Stimulated activated CD8-positive, alpha-beta memory T cell treated with anti-CD3 and anti-CD28 coated beads, Interleukin-15, amount 100 ng/mL, for 4 hours (primary cell): ENCODE measurements at regions not wholly inside any gene's neighbourhood (a gene's known extent, or its start where the extent isn't known, plus 50 kb on each side); places are given as distances from the start of the nearest gene placed in this dataset.
"Not testable (repeated sequence)": the region's sequence is repeated elsewhere in the genome, so short reads cannot be mapped to it uniquely, and the experiment has no call there.

Source experiments
- DNase-seq, 2 donors: peaks; one replicate each; pipeline ENCODE4 v3.0.0-alpha.2; 2020; ENCODE audit warnings: low read depth in 2 of 2

DNA sequence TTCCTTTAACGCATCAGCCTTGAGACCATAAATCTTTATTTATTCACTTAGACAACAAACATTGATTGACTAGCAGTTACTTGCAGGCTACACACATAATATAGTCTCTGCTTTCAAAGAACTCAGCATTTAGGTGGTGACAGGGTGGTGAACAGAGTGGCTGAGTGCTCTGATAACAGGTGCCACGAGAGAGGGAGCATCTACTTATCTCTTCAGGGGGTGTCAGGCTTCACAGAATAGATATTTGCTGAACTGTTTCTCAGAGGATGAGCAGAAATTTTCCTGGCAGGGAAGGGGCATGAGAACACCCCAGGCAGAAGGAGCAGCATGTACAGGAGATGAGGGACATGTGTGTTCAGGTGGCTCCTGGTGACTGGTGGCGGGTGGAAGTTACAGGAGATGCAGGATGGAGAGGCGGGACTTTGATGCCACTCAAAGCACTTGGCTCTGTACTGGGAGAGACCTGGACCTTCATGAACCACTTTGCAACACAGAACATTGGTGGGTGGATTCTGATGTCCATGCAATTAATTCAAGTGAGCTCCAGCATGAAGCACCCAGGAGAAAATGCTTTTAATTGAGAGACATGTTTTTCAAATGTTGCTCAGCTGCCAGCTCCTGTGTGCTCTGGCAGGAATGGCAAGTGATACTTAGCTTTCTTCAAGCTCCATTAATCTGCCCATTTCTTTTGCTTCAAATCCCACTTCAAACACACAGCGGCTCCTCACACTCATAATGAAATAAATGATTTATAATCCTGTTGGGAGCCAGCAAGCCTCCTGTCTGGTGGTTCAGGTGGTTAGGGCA lies 248.9 kb downstream of the MYCN start:
- no peak for DNase-seq

DNA sequence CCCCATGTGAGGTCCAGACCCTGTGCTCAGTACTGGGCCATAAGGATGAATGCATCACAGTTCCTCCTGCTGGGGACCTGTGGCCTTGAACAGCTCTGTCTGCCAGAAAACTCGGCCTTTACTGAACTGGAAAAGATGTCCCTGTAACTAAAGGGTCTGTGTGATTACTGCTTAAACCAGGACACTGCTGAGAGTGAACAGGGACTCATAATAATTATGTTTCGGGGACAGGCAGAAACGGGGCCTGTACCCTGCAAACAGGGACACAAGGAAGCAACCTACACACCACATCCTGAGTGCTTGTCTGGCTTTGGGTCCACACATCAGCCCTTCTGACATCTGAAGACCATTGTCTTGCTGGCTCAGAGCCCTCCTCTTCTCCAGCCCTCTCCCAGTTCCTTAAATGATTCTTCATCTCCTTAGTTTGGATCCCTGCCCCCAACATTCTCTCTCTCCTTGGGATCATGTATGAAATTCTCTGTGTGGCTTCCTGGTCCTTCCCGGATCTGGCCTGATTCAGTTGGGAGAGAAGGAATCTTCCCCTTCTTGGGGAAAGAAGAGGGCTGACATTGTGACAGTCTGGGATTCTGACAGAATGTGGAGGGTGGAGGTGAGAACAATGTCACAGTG lies 248.0 kb downstream of the MYCN start:
- no peak for DNase-seq

GRCh38 chr2:16187482-16187817 lies 247.1 kb downstream of the MYCN start:
- no peak for DNase-seq

- DNase-seq = no peak
Measured at GRCh38 chr2:16186661-16187481, 246.5 kb downstream of the MYCN start.

- no peak for DNase-seq
Measured at GRCh38 chr2:16185801-16186272, 245.5 kb downstream of the MYCN start.

GRCh38 chr2:16184945-16185660 lies 244.8 kb downstream of the MYCN start:
- no peak for DNase-seq

- no peak for DNase-seq
Measured at GRCh38 chr2:16184341-16184890, 244.1 kb downstream of the MYCN start.

DNA sequence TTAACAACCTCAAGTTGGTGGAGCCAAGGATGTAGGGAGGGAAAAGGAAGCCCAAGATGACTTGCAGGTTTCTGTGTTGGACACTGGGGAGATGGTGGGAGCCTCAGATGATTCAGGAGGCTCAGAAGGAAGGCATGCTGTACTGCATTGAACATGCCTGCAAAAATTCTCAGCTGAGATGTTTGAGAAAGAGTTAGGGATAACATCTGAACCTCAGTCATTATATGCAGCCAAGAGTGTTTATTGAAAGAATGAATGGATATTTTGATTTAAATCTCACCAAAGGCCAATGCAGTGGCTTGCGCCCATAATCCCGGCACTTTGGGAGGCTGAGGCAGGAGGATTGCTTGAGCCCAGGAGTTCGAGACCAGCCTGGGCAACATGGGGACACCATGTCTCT lies 243.0 kb downstream of the MYCN start:
- no peak for DNase-seq

- DNase-seq = no peak
Measured at GRCh38 chr2:16182841-16183240, 242.5 kb downstream of the MYCN start.

GRCh38 chr2:16182311-16182815 lies 242.0 kb downstream of the MYCN start:
- DNase-seq = not testable (repeated sequence)

DNA sequence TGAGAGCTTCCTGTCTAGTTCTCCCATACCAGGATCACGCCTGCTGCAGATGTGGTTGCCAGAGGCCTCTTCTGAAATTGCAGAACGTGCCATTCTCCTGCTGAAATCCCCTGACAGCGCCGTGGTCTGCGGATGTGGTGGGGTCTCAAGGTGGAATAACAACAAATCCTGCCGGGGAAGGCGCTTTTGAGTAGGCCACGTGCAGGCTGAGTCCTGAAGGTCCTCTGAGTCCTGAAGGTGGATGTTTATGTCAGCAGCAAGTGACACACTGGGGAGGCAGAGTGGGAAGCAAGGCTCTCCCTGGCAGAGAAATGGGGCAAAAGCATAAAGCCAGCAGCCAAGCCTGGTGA lies 241.4 kb downstream of the MYCN start:
- no peak for DNase-seq

- DNase-seq = no peak
Measured at GRCh38 chr2:16181062-16181740, 240.9 kb downstream of the MYCN start.

GRCh38 chr2:16180631-16181030 lies 240.3 kb downstream of the MYCN start:
- no peak for DNase-seq

DNA sequence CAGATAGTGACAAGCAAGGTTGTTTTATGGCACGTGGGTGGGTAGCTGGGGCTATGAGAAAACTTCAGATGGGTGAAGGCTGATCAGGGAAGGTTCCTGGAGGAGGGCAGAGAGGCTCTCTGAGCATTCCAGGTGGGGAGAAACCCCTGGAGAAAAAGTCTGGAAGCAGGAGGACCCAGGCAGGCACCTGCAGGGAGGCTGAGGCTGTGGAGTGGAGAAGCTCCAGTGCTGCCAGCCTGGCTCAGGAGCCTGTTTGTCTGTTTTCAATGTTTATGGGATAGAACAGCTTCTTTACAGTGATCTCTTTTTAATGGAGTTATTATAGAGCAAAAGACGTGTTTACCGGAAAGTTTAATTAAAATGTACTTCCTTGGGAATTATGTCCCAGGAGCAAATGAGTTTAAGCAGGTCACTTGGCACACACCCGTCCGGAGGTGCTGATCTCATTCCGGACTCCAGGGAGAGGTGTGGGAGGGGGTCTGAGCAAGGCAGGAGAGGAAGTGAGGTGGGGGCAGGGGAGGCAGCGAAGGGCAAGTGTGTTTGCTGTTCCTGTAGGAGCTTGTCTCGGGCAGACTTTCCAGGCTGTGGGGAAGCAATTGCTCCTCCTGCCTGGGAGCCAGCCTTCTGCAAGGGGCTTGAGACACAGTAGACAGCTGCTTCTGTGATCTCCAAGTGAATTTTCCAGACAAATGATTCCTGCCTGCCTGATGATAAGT lies 239.5 kb downstream of the MYCN start:
- no peak for DNase-seq

DNA sequence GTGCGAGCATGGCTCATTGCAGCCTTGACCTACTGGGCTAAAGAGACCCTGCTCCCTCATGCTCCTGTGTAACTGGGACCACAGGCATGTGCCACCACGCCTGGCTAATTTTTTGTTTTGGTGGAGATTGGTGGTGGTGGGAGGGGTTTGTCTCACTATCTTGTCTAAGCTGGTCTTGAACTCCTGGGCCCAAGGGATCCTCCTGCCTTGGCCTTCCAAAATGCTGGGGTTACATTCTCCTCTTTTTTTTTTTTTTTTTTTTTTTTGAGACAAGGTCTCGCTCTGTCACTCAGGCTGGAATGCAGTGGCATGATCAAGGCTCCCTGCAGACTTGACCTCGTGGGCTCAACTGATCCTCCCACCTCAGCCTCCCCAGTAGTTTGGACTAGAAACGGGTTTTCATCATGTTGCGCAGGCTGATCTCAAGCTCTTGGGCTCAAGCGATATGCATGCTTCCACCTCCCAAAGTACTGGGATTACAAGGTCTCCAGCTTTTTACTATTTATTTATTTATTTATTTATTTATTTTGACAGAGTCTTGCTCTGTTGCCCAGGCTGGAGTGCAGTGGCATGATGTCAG lies 238.3 kb downstream of the MYCN start:
- DNase-seq = no peak

- DNase-seq = no peak
Measured at GRCh38 chr2:16177671-16178180, 237.4 kb downstream of the MYCN start.

GRCh38 chr2:16176971-16177480 lies 236.7 kb downstream of the MYCN start:
- DNase-seq = no peak

DNA sequence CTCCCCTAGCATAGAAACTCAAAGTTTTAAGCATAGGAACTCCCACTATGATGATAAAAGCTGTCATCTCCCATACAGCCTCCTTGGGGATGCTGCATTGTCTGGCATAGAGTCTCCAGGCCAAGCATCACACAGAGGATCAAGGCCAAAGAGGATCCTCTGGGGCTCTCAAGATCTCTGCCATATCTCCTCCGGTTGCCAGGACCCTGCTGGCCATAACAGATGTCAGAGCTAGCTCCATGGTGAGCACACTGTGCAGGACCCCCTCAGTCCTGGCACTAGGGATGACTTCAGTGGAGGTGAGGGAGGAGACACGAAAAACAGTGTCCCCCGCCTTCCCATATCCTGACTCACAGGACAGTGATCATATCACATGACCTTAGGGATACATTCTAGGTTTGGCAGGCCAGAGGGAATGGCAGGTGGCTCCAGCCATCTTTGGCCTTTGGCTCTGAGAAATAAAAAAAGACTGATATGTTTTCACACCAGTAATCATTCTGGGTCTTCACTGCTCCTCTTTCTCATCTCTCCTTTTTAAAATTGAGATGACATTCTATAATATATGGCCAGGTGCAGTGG lies 235.0 kb downstream of the MYCN start:
- no peak for DNase-seq

DNA sequence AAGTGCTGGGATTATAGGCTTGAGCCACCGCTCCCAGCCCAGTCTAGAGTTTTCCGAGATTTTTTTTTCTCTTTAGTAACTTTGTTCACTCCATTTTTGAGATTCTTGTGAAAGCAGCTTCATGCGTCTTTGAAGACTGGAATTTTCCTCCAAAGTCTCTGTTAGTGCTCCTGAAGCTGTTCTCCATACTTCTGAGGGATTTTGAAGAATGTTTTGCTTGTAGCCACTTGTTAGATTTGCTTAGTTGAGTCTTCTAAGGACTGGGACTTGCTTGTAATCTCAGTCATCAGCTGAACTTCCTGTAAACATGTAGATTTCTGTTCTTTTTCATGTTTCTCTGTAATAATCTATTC lies 234.3 kb downstream of the MYCN start:
- no peak for DNase-seq
